PC-3 (cell line): ENCODE measurements at regions not wholly inside any gene's neighbourhood (a gene's known extent, or its start where the extent isn't known, plus 50 kb on each side); places are given as distances from the start of the nearest gene placed in this dataset.
"Not testable (repeated sequence)": the region's sequence is repeated elsewhere in the genome, so short reads cannot be mapped to it uniquely, and the experiment has no call there.

Experiments
- EZH2 ChIP-seq: fragments of 300-600 bp; sonication (generic); IDR thresholded peaks from one replicate; pipeline ENCODE4 v1.6.1; 2017; ENCODE audit warnings: antibody characterized with exemption, mild to moderate bottlenecking, low read length; ENCODE audit not compliant: unreplicated experiment
- TF ChIP-seq, protein P1 (sequence below): fragments of 300-600 bp; sonication (generic); conservative IDR thresholded peaks from 2 replicates; pipeline ENCODE4 v1.5.1; 2017; ENCODE audit warnings: antibody characterized with exemption, low read depth, mild to moderate bottlenecking, low read length

DNA sequence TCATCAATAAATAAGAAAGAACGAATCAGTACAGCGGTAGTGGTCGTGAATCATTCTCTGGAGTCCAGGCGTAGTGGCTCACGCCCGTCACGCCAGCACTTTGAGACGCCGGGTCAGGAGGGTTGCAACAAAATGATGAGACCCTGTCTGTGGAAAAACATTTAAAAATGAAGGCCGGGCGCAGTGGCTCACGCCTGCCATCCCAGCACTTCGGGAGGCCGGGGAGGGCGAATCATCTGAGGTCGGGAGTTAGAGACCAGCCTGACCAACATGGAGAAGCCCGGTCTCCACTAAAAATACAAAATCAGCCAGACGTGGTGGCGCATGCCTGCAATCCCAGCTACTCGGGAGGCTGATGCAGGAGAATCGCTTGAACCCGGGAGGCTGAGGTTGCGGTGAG lies 111.8 kb upstream of the ANKRD30BL start:
- TF ChIP-seq, protein P1, sequence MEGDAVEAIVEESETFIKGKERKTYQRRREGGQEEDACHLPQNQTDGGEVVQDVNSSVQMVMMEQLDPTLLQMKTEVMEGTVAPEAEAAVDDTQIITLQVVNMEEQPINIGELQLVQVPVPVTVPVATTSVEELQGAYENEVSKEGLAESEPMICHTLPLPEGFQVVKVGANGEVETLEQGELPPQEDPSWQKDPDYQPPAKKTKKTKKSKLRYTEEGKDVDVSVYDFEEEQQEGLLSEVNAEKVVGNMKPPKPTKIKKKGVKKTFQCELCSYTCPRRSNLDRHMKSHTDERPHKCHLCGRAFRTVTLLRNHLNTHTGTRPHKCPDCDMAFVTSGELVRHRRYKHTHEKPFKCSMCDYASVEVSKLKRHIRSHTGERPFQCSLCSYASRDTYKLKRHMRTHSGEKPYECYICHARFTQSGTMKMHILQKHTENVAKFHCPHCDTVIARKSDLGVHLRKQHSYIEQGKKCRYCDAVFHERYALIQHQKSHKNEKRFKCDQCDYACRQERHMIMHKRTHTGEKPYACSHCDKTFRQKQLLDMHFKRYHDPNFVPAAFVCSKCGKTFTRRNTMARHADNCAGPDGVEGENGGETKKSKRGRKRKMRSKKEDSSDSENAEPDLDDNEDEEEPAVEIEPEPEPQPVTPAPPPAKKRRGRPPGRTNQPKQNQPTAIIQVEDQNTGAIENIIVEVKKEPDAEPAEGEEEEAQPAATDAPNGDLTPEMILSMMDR: not testable (repeated sequence)
- not testable (repeated sequence) for TF ChIP-seq EZH2
